PFSK-1 (cell line): ENCODE measurements at regions not wholly inside any gene's neighbourhood (a gene's known extent, or its start where the extent isn't known, plus 50 kb on each side); places are given as distances from the start of the nearest gene placed in this dataset.

Experiments used
- POLR2AphosphoS5 ChIP-seq: IDR thresholded peaks from 2 replicates; pipeline ENCODE4 v1.6.1; 2012; ENCODE audit warnings: low read depth, mild to moderate bottlenecking, control low read depth, low read length, moderate library complexity
- SIN3A ChIP-seq: IDR thresholded peaks from 2 replicates; pipeline ENCODE4 v1.6.1; 2012; ENCODE audit warnings: mild to moderate bottlenecking, low read length, moderate library complexity, borderline replicate concordance; ENCODE audit not compliant: insufficient read depth
- TAF1 ChIP-seq: IDR thresholded peaks from 2 replicates; pipeline ENCODE4 v1.6.1; 2012; ENCODE audit warnings: low read length, control low read depth, borderline replicate concordance; ENCODE audit not compliant: insufficient read depth
- TF ChIP-seq, protein P1 (sequence below), 2 experiments: IDR thresholded peaks; 2 replicates each; pipeline versions ENCODE4 v1.6.1 to v1.8.0; 2011 to 2012; ENCODE audit warnings: low read depth in 2 of 2, low read length in 2 of 2, control low read depth in 1 of 2, inconsistent platforms in 1 of 2, mild to moderate bottlenecking in 1 of 2, moderate library complexity in 1 of 2; ENCODE audit not compliant: insufficient read depth in 1 of 2

DNA sequence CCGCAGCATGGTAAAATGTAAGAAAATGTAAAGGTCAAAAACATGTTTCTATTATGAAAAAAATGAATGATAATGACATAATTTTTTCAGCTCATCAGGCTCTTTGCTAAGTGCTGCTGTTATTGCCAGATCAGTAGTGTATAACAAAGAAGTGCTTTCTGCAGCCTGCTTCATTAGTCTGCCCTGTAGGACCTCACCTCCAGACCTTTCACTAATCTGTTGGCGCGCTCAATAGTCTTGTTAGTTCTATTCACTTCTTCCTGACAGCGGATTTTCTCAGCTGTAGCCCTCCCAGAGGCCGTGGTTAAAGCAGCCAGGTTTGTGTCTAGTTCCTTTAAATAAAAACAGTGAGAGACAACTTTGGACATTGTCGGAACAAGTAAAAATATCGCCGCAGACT, 97.7 kb downstream of the CDCA7 start:
- TF ChIP-seq TAF1 (no peak), POLR2AphosphoS5 (no peak), SIN3A (no peak)
- TF ChIP-seq, protein P1, sequence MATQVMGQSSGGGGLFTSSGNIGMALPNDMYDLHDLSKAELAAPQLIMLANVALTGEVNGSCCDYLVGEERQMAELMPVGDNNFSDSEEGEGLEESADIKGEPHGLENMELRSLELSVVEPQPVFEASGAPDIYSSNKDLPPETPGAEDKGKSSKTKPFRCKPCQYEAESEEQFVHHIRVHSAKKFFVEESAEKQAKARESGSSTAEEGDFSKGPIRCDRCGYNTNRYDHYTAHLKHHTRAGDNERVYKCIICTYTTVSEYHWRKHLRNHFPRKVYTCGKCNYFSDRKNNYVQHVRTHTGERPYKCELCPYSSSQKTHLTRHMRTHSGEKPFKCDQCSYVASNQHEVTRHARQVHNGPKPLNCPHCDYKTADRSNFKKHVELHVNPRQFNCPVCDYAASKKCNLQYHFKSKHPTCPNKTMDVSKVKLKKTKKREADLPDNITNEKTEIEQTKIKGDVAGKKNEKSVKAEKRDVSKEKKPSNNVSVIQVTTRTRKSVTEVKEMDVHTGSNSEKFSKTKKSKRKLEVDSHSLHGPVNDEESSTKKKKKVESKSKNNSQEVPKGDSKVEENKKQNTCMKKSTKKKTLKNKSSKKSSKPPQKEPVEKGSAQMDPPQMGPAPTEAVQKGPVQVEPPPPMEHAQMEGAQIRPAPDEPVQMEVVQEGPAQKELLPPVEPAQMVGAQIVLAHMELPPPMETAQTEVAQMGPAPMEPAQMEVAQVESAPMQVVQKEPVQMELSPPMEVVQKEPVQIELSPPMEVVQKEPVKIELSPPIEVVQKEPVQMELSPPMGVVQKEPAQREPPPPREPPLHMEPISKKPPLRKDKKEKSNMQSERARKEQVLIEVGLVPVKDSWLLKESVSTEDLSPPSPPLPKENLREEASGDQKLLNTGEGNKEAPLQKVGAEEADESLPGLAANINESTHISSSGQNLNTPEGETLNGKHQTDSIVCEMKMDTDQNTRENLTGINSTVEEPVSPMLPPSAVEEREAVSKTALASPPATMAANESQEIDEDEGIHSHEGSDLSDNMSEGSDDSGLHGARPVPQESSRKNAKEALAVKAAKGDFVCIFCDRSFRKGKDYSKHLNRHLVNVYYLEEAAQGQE (IDR thresholded peaks at IDR 0.05; ENCODE audit: insufficient read depth in 1 of 2, low read depth in 2 of 2, low read length in 2 of 2): no peak
